ENCODE measurements at regions not wholly inside any gene's neighbourhood (a gene's known extent, or its start where the extent isn't known, plus 50 kb on each side); places are given as distances from the start of the nearest gene placed in this dataset.
"Not testable (repeated sequence)": the region's sequence is repeated elsewhere in the genome, so short reads cannot be mapped to it uniquely, and the experiment has no call there.

DNA sequence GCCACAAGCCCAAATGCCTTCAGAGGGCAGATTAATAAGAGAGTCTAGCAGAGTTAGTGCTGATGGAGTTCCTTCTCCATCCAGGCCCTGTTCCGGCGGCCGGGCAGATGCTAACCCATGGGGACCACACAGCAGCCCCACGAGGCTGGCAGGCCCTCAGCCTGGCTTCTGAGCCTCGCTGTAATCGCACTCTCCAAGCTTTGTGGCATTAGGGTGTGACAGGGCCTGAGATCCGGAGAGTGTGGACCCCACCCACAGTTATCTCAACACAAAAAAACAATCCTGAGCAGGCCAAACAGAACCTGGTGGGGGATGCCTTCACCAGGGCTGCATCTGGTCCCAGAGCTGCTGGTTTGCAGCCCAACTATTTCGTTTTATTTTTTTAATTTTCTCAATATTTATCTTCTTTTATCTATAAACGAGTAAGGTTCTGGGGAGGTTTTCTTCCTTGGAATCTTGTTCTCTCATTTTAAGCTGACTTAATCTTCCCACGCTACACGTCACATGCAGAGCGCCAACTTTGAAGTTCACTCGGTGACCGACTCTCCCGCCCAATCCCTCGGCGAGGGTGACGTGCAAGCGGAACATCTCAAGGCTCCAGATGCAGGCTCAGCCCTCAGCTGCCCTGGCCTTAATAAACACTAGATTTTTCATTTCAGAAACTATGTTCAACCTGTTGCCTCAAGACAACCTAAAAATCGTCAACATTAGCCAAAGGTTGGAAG, 372.4 kb downstream of the BCL2L11 start:
- not testable (repeated sequence) for DNase-seq (ENCODE audit: low spot score); H3K4ac ChIP-seq (ENCODE audit: low read length); H3K36me3 ChIP-seq (replicated peaks in 1 of 2; ENCODE audit: control insufficient read depth in 2 of 2, insufficient read depth in 2 of 2, low read length in 2 of 2); H3K4me2 ChIP-seq (ENCODE audit: insufficient read depth, low read length, poor library complexity, severe bottlenecking); H3K27ac ChIP-seq (replicated peaks; ENCODE audit: low read length); H2AFZ ChIP-seq (ENCODE audit: low read length); H3K9ac ChIP-seq (ENCODE audit: low read depth, low read length, poor library complexity); H2BK15ac ChIP-seq (ENCODE audit: low read length); H3K4me1 ChIP-seq (ENCODE audit: control insufficient read depth in 2 of 2, insufficient read depth in 1 of 2, low read depth in 1 of 2, low read length in 2 of 2); H3K18ac ChIP-seq (ENCODE audit: low read length); H2BK5ac ChIP-seq (ENCODE audit: low read length); H3K23ac ChIP-seq (ENCODE audit: low read depth, low read length, poor library complexity); H3K14ac ChIP-seq (ENCODE audit: low read length); H4K91ac ChIP-seq (ENCODE audit: low read depth, low read length, poor library complexity); H2BK120ac ChIP-seq (ENCODE audit: low read depth, low read length); H2AK5ac ChIP-seq (ENCODE audit: low read depth, low read length); H4K8ac ChIP-seq (ENCODE audit: low read depth, low read length); H3K27me3 ChIP-seq (ENCODE audit: control insufficient read depth in 3 of 3, insufficient read depth in 3 of 3, low read depth in 1 of 3, low read length in 3 of 3); H3K9me3 ChIP-seq (replicated peaks in 1 of 2; ENCODE audit: control insufficient read depth in 2 of 2, insufficient read depth in 1 of 2, low read depth in 1 of 2, low read length in 2 of 2); H3K79me1 ChIP-seq (ENCODE audit: low read depth, low read length); H2BK12ac ChIP-seq (ENCODE audit: low read length)
- no CpG with 5 or more reads among the region's 20 CpGs for WGBS, 2 donors (ENCODE audit: extremely low coverage in 2 of 2, insufficient read length in 2 of 2, insufficient replicate concordance in 1 of 2)
- peak overlapping the region in 1 of 2 donors; percentile 45 for H3K4me3 ChIP-seq (ENCODE audit: low read length in 2 of 2)

DNA sequence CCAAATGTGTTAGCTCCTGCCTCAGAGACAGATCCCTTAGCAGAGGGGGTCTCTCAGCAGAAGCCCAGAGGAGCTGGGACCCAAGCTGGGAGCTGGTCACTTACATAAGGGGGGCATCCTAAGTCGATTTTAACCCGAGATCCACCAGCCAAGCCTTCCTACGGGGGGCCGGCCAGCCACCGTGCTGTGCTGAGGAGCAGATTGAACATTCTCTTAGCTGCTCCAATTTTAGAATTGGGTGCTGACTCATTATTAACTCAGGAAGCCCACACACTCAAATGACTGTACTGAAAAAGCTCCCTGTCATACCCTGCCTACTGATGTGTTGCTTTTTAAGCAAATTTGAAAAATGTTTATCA, 373.0 kb downstream of the BCL2L11 start:
- H3K36me3 ChIP-seq (replicated peaks in 1 of 2; ENCODE audit: control insufficient read depth in 2 of 2, insufficient read depth in 2 of 2, low read length in 2 of 2); DNase-seq (ENCODE audit: low spot score); H2AFZ ChIP-seq (ENCODE audit: low read length); H2BK15ac ChIP-seq (ENCODE audit: low read length); H3K23ac ChIP-seq (ENCODE audit: low read depth, low read length, poor library complexity); H3K79me1 ChIP-seq (ENCODE audit: low read depth, low read length); H3K27ac ChIP-seq (replicated peaks; ENCODE audit: low read length); H2BK12ac ChIP-seq (ENCODE audit: low read length); H3K27me3 ChIP-seq (ENCODE audit: control insufficient read depth in 3 of 3, insufficient read depth in 3 of 3, low read depth in 1 of 3, low read length in 3 of 3); H2BK120ac ChIP-seq (ENCODE audit: low read depth, low read length); H3K14ac ChIP-seq (ENCODE audit: low read length); H3K9ac ChIP-seq (ENCODE audit: low read depth, low read length, poor library complexity); H3K18ac ChIP-seq (ENCODE audit: low read length); H3K4me1 ChIP-seq (ENCODE audit: control insufficient read depth in 2 of 2, insufficient read depth in 1 of 2, low read depth in 1 of 2, low read length in 2 of 2); H3K4me2 ChIP-seq (ENCODE audit: insufficient read depth, low read length, poor library complexity, severe bottlenecking); H3K4ac ChIP-seq (ENCODE audit: low read length); H2AK5ac ChIP-seq (ENCODE audit: low read depth, low read length); H3K9me3 ChIP-seq (replicated peaks in 1 of 2; ENCODE audit: control insufficient read depth in 2 of 2, insufficient read depth in 1 of 2, low read depth in 1 of 2, low read length in 2 of 2); H4K91ac ChIP-seq (ENCODE audit: low read depth, low read length, poor library complexity); H4K8ac ChIP-seq (ENCODE audit: low read depth, low read length); H2BK5ac ChIP-seq (ENCODE audit: low read length): not testable (repeated sequence)
- H3K4me3 ChIP-seq (ENCODE audit: low read length in 2 of 2) = peak overlapping the region in 1 of 2 donors; percentile 45
- WGBS, 2 donors (ENCODE audit: extremely low coverage in 2 of 2, insufficient read length in 2 of 2, insufficient replicate concordance in 1 of 2) = no CpG with 5 or more reads among the region's 5 CpGs

DNA sequence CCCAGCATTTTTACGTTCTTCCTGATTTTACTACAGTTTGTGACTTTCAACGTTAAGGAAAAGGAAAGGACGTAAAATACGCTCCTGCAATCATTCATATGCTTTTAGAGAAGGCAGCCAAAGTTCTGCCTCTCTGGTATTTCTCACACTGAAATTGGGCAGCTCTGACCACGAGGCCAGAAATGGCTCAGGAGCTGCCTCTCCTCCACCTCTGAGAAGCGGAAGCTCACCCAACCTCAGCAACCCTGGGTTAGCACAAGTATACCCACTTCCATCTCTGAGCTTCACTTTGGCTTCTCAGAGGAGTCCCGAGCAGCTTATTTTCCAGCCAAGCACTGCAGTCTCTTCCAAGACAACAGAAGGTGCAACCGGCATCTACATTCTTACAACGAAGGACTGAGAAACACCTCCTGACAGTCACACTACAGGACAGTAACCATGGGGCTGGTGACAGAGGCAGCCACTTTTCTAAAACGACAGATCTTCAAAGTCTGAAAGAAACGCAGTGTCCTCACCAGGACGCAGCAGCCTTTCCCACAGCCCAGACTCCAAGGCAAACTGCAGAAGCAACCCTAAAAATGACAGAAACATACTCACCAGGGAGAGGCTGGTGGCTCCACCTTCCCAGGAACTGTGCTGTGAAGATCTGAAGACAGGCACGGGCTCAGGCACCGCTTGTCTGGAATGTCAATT, 373.7 kb downstream of the BCL2L11 start:
- no CpG with 5 or more reads among the region's 14 CpGs for whole genome bisulfite sequencing, 2 donors (ENCODE audit: extremely low coverage in 2 of 2, insufficient read length in 2 of 2, insufficient replicate concordance in 1 of 2)
- H3K27me3 ChIP-seq (ENCODE audit: control insufficient read depth in 3 of 3, insufficient read depth in 3 of 3, low read depth in 1 of 3, low read length in 3 of 3); H2AK5ac ChIP-seq (ENCODE audit: low read depth, low read length); H3K36me3 ChIP-seq (replicated peaks in 1 of 2; ENCODE audit: control insufficient read depth in 2 of 2, insufficient read depth in 2 of 2, low read length in 2 of 2); H3K4me2 ChIP-seq (ENCODE audit: insufficient read depth, low read length, poor library complexity, severe bottlenecking); H3K4me1 ChIP-seq (ENCODE audit: control insufficient read depth in 2 of 2, insufficient read depth in 1 of 2, low read depth in 1 of 2, low read length in 2 of 2); DNase-seq (ENCODE audit: low spot score); H2BK5ac ChIP-seq (ENCODE audit: low read length); H2BK120ac ChIP-seq (ENCODE audit: low read depth, low read length); H3K14ac ChIP-seq (ENCODE audit: low read length); H3K9ac ChIP-seq (ENCODE audit: low read depth, low read length, poor library complexity); H3K4ac ChIP-seq (ENCODE audit: low read length); H2BK12ac ChIP-seq (ENCODE audit: low read length); H2BK15ac ChIP-seq (ENCODE audit: low read length); H3K18ac ChIP-seq (ENCODE audit: low read length); H3K23ac ChIP-seq (ENCODE audit: low read depth, low read length, poor library complexity); H3K9me3 ChIP-seq (replicated peaks in 1 of 2; ENCODE audit: control insufficient read depth in 2 of 2, insufficient read depth in 1 of 2, low read depth in 1 of 2, low read length in 2 of 2); H4K8ac ChIP-seq (ENCODE audit: low read depth, low read length); H4K91ac ChIP-seq (ENCODE audit: low read depth, low read length, poor library complexity); H3K27ac ChIP-seq (replicated peaks; ENCODE audit: low read length); H3K79me1 ChIP-seq (ENCODE audit: low read depth, low read length): not testable (repeated sequence)
- Histone ChIP-seq H3K4me3 (ENCODE audit: low read length in 2 of 2) (peak overlapping the region in 1 of 2 donors; percentile 50), H2AFZ (ENCODE audit: low read length) (peak overlapping the region; percentile 53)

DNA sequence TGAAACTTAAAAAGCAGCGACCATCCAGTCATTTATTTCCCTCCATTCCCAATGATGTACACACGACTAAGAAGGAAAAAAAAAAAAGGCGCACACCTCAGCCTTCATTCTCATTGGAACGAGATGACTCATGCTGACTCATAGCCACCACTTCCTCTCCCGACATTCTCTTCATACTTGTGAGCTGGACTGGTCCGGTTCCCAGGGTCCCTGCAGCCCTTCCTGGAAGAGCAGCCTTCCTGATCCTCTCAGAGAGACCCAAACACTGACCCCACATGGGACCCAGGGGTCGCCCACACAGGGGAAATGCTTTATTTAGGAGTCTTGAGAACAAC, 374.2 kb downstream of the BCL2L11 start:
- H3K23ac ChIP-seq (ENCODE audit: low read depth, low read length, poor library complexity); H2BK5ac ChIP-seq (ENCODE audit: low read length); H4K8ac ChIP-seq (ENCODE audit: low read depth, low read length); H3K9ac ChIP-seq (ENCODE audit: low read depth, low read length, poor library complexity); H3K27ac ChIP-seq (replicated peaks; ENCODE audit: low read length); H3K4me2 ChIP-seq (ENCODE audit: insufficient read depth, low read length, poor library complexity, severe bottlenecking); H2BK15ac ChIP-seq (ENCODE audit: low read length); H3K36me3 ChIP-seq (replicated peaks in 1 of 2; ENCODE audit: control insufficient read depth in 2 of 2, insufficient read depth in 2 of 2, low read length in 2 of 2); H2BK12ac ChIP-seq (ENCODE audit: low read length); H3K79me1 ChIP-seq (ENCODE audit: low read depth, low read length); H3K9me3 ChIP-seq (replicated peaks in 1 of 2; ENCODE audit: control insufficient read depth in 2 of 2, insufficient read depth in 1 of 2, low read depth in 1 of 2, low read length in 2 of 2); H3K4me1 ChIP-seq (ENCODE audit: control insufficient read depth in 2 of 2, insufficient read depth in 1 of 2, low read depth in 1 of 2, low read length in 2 of 2); H2AK5ac ChIP-seq (ENCODE audit: low read depth, low read length); H3K18ac ChIP-seq (ENCODE audit: low read length); H2BK120ac ChIP-seq (ENCODE audit: low read depth, low read length); H3K27me3 ChIP-seq (ENCODE audit: control insufficient read depth in 3 of 3, insufficient read depth in 3 of 3, low read depth in 1 of 3, low read length in 3 of 3); H3K14ac ChIP-seq (ENCODE audit: low read length); H3K4ac ChIP-seq (ENCODE audit: low read length); DNase-seq (ENCODE audit: low spot score); H4K91ac ChIP-seq (ENCODE audit: low read depth, low read length, poor library complexity): not testable (repeated sequence)
- Histone ChIP-seq H3K4me3 (ENCODE audit: low read length in 2 of 2) (peak overlapping the region in 1 of 2 donors; percentile 50), H2AFZ (ENCODE audit: low read length) (peak overlapping the region; percentile 53)
- WGBS, 2 donors (ENCODE audit: extremely low coverage in 2 of 2, insufficient read length in 2 of 2, insufficient replicate concordance in 1 of 2) = no CpG with 5 or more reads among the region's 7 CpGs

Data from neuronal stem cell (in vitro differentiated cells).